ENCODE measurements at regions not wholly inside any gene's neighbourhood (a gene's known extent, or its start where the extent isn't known, plus 50 kb on each side); places are given as distances from the start of the nearest gene placed in this dataset.
"Not testable (repeated sequence)": the region's sequence is repeated elsewhere in the genome, so short reads cannot be mapped to it uniquely, and the experiment has no call there.

DNA sequence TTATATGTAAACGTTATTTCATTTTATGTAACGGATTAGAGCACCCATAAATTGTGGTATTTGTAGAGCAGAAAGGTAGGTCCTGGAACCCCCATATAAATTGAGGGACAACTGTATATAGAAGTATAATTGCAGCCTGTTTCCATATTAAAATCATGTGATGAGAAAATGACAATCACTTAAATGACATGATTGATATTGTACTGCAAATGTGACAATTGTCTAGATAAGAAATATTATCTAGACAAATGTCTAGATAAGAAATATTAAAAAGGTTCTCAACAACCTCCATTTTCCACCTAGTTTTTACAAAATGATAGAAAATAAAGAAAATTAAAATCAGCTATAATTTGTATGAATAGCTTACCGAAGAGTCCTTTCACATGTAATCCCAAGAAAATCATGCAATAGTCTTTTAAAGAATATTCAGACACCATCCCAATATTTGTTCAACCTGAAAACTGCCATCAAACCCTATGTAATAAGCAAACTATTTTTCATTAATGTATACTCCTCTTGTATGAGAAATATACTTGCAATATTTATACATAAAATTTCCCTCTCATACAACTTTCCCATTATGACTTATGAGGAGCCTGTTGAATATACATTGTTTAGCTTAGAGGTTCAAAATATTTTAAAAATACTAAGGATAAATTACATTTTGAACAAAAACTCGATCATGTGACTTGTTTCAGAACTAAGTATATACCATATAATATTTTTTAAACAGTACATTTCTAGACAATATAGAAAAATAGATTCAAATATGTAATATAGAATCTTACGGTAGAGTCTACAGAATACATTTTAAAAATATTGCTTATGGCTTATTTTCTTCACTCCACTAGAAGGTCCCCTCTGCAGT lies 153.2 kb downstream of the CRPPA start:
- DNase-seq (ENCODE audit: low spot score): no peak
- H3K27ac Mint-ChIP-seq (ENCODE audit: unreplicated experiment): no peak overlapping the region

DNA sequence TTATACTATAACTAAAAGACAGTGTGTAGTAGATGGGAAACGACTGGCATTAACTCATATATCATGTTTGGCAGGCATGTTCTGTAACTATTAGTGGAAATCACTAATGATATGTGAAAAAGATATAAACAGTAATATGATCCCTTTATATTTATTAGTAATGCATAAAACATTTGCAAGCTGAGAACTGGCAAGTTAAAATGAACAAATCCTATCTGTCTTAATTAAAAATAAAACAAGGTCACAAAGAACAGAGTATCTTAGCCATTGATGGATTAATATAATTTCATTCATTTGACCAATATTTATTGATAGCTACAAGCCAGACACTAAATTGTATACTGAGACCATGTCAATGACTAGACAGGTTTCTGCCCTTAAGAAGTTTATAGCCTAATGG lies 154.5 kb downstream of the CRPPA start:
- H3K4me3 Mint-ChIP-seq (ENCODE audit: unreplicated experiment): no peak overlapping the region
- TF ChIP-seq, protein P1, sequence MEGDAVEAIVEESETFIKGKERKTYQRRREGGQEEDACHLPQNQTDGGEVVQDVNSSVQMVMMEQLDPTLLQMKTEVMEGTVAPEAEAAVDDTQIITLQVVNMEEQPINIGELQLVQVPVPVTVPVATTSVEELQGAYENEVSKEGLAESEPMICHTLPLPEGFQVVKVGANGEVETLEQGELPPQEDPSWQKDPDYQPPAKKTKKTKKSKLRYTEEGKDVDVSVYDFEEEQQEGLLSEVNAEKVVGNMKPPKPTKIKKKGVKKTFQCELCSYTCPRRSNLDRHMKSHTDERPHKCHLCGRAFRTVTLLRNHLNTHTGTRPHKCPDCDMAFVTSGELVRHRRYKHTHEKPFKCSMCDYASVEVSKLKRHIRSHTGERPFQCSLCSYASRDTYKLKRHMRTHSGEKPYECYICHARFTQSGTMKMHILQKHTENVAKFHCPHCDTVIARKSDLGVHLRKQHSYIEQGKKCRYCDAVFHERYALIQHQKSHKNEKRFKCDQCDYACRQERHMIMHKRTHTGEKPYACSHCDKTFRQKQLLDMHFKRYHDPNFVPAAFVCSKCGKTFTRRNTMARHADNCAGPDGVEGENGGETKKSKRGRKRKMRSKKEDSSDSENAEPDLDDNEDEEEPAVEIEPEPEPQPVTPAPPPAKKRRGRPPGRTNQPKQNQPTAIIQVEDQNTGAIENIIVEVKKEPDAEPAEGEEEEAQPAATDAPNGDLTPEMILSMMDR (IDR thresholded peaks at IDR 0.05): no peak
- peaks cover 4% of the 10 kb centered on the region for H3K4me1 Mint-ChIP-seq (ENCODE audit: low read depth)
- no peaks in the 10 kb centered on the region for H3K9me3 Mint-ChIP-seq (ENCODE audit: low read depth)
- no peak overlapping the region for H3K27ac Mint-ChIP-seq (ENCODE audit: unreplicated experiment)
- H3K36me3 Mint-ChIP-seq (ENCODE audit: low read depth): peaks cover 1% of the 10 kb centered on the region
- H3K27me3 Mint-ChIP-seq (ENCODE audit: low read depth): no peaks in the 10 kb centered on the region
- DNase-seq (ENCODE audit: low spot score): no peak

More for the DNA sequence above, 153.2 kb downstream of the CRPPA start:
- Mint-ChIP-seq H3K4me1 (ENCODE audit: low read depth) (peaks cover 10% of the 10 kb centered on the region), H3K9me3 (ENCODE audit: low read depth) (no peaks in the 10 kb centered on the region), H3K27me3 (ENCODE audit: low read depth) (no peaks in the 10 kb centered on the region), H3K36me3 (ENCODE audit: low read depth) (peaks cover 1% of the 10 kb centered on the region), H3K4me3 (ENCODE audit: unreplicated experiment) (no peak overlapping the region)
- TF ChIP-seq, protein P1 (IDR thresholded peaks at IDR 0.05): no peak

DNA sequence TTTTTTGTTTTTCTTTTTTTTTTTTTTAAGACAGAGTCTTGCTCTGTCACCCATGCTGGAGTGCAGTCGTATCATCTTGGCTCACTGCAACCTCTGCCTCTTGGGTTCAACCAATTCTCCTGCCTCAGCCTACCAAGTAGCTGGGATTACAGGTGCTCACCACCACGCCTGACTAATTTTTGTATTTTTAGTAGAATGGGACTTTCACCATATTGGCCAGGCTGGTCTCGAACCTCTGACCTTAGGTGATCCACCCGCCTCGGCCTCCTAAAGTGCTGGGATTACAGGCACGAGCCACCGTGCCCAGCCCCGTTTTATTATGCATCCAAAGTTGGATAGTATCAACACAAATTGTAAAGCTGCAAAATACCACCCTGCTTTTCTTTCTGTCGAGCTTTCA lies 154.9 kb downstream of the CRPPA start:
- H3K4me3 Mint-ChIP-seq (ENCODE audit: unreplicated experiment); H3K36me3 Mint-ChIP-seq (ENCODE audit: low read depth); H3K27me3 Mint-ChIP-seq (ENCODE audit: low read depth): not testable (repeated sequence)

DNA sequence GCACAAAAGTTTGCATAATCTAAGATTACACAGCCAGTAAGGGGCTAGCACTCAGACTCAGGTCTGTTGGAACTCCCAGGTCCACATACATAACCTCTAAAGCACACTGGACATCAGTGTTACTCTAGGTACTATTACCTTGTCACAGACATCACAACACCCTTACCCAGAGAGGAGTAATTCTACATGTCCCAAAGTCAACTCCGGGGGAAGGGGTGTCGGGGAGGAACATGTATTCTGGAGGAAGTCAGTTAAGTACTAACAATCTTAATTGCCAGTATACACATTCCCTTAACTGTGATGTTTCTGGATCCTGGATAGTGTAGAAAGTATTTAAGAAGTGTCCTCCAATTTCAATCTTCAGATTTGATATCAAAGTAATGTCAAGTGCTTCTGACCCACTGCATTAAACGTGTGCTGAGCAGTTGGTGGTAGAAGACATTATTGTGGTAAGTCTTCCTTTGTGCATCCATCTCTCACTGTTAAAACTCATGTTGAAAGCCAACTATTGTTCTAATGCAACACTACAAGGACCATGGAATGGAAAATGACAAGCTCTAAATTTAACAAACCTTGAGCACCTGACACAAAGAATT lies 155.4 kb downstream of the CRPPA start:
- no peak for DNase-seq (ENCODE audit: low spot score)
- H3K27me3 Mint-ChIP-seq (ENCODE audit: low read depth): no peaks in the 10 kb centered on the region
- H3K4me3 Mint-ChIP-seq (ENCODE audit: unreplicated experiment): no peak overlapping the region
- H3K27ac Mint-ChIP-seq (ENCODE audit: unreplicated experiment): no peak overlapping the region
- TF ChIP-seq, protein P1 (IDR thresholded peaks at IDR 0.05): no peak
- no peaks in the 10 kb centered on the region for H3K9me3 Mint-ChIP-seq (ENCODE audit: low read depth)
- no peaks in the 10 kb centered on the region for H3K4me1 Mint-ChIP-seq (ENCODE audit: low read depth)
- peaks cover 1% of the 10 kb centered on the region for H3K36me3 Mint-ChIP-seq (ENCODE audit: low read depth)

More for the DNA sequence above, 154.9 kb downstream of the CRPPA start:
- H3K27ac Mint-ChIP-seq (ENCODE audit: unreplicated experiment); H3K4me1 Mint-ChIP-seq (ENCODE audit: low read depth); DNase-seq (ENCODE audit: low spot score); H3K9me3 Mint-ChIP-seq (ENCODE audit: low read depth): not testable (repeated sequence)

DNA sequence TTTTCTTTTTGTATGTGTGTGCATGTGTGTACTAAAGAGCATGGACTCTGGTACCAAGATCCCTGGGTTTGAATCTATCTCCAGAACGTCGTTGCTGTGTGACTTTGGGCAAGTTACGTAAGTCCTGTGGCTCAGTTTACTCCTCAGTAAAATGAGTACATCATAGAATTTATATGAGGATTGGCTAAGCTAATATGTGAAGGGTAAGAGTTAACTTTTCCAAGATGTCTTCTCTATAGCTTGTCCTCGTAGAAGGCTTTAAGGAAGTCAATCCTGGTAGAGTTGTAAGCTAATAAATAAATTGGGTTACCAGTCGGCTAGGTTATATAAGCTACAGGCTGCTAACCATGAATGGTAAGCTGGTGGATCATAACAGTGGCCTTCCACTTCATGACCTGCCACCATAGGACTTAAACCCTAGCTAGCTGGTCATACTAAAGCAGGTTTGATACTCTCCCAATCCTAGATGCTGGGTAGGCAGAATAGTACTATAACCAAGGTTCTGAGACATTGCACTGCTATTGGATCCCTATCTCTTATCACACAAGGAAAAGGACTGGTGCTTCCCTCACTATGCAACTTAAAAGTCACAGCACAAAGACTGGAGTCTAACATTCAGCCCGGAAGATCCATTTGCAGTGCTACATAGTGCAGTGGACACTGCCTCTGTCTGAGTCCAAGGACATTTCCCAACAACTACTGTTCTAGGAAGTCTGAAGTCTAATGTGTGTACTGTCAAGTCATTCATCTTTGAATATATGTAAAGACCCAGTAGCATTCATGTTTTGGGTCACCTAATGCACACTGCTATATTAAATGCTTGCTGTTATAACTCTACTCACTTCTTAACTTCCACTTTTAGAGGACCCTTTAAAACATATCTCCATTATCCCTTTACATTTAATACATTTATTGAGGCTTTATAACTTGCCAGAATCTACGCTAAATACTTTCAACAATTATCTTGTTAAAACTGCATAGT lies 156.2 kb downstream of the CRPPA start:
- Mint-ChIP-seq H3K4me1 (ENCODE audit: low read depth) (peaks cover 6% of the 10 kb centered on the region), H3K36me3 (ENCODE audit: low read depth) (peaks cover 1% of the 10 kb centered on the region), H3K27ac (ENCODE audit: unreplicated experiment) (no peak overlapping the region), H3K4me3 (ENCODE audit: unreplicated experiment) (no peak overlapping the region), H3K27me3 (ENCODE audit: low read depth) (no peaks in the 10 kb centered on the region), H3K9me3 (ENCODE audit: low read depth) (no peaks in the 10 kb centered on the region)
- DNase-seq (ENCODE audit: low spot score): no peak
- TF ChIP-seq, protein P1 (IDR thresholded peaks at IDR 0.05): no peak

Measured in chondrocyte (in vitro differentiated cells).